Mucosa of rectum (tissue), 2 donors: ENCODE measurements at regions not wholly inside any gene's neighbourhood (a gene's known extent, or its start where the extent isn't known, plus 50 kb on each side); places are given as distances from the start of the nearest gene placed in this dataset.

Experiments used
- H3K27ac ChIP-seq, 2 donors: one replicate each; pipeline ENCODE4 v1.7.0; 2013; ENCODE audit warnings: inconsistent platforms in 2 of 2, low read depth in 2 of 2, low read length in 2 of 2
- H3K27me3 ChIP-seq, 2 donors: one replicate each; pipeline ENCODE4 v1.7.0; 2013; ENCODE audit warnings: low read length in 2 of 2; ENCODE audit not compliant: control insufficient read depth in 2 of 2, insufficient read depth in 2 of 2
- H3K36me3 ChIP-seq, 2 donors: one replicate each; pipeline ENCODE4 v1.7.0; 2013; ENCODE audit warnings: low read length in 2 of 2; ENCODE audit not compliant: control insufficient read depth in 2 of 2, insufficient read depth in 2 of 2
- H3K4me1 ChIP-seq, 2 donors: one replicate each; pipeline ENCODE4 v1.7.0; 2013; ENCODE audit warnings: low read length in 2 of 2, mild to moderate bottlenecking in 1 of 2; ENCODE audit not compliant: control insufficient read depth in 2 of 2, insufficient read depth in 2 of 2
- H3K4me3 ChIP-seq, 2 donors: one replicate each; pipeline ENCODE4 v1.7.0; 2013; ENCODE audit warnings: low read length in 2 of 2
- H3K9ac ChIP-seq, 2 donors: one replicate each; pipeline ENCODE4 v1.7.0; 2013; ENCODE audit warnings: low read length in 2 of 2, low read depth in 1 of 2, mild to moderate bottlenecking in 1 of 2
- H3K9me3 ChIP-seq, 2 donors: one replicate each; pipeline ENCODE4 v1.7.0; 2013; ENCODE audit warnings: low read length in 2 of 2; ENCODE audit not compliant: control insufficient read depth in 2 of 2
- donor health status: healthy.
- donor health status: Normal muscosa, but diverticular disease.

DNA sequence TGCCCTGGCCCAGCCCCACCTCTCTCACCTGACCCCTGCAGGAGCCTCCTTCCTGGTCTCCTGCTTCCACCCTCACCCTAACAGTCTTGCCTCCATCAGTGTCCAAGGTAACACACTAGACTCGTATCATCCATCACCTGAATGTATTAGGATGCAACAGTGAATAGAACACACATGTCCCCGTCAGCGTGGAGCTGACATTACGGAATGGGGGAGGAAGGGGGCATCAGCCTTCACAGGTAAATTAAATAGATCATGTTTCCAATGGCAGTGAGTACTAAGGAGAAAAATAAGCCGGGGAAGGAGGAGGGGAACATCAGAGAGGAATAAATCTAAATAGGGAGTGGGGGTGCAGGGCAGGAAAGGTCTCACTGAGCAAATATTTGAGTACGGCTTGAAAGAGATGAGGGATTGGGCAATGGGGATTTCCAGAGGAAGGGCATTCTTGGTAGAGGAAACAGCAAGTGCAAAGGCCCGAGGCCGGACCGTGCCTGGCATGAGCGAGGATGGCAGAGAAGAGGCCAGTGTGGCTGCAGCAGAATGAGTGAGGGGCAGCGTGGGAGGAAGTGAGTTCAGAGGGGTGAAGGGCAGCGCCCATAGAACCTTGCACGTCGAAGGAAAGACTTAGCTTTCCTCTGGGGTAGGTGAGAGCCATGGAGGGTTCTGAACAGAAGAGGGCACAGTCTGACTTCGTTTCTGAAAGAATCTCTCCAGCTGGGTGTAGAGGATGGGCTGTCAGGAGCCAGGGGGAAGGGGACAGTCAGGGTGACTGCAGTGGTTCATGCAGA lies 110.1 kb upstream of the PTPN1 start:
- Histone ChIP-seq H3K27ac (no peak overlapping the region), H3K27me3 (no peaks in the 10 kb centered on the region), H3K4me3 (no peak overlapping the region), H3K9me3 (no peaks in the 10 kb centered on the region), H3K9ac (no peak overlapping the region), H3K36me3 (no peaks in the 10 kb centered on the region), H3K4me1 (peaks cover 3 to 10% of the 10 kb centered on the region in 2 donors)

DNA sequence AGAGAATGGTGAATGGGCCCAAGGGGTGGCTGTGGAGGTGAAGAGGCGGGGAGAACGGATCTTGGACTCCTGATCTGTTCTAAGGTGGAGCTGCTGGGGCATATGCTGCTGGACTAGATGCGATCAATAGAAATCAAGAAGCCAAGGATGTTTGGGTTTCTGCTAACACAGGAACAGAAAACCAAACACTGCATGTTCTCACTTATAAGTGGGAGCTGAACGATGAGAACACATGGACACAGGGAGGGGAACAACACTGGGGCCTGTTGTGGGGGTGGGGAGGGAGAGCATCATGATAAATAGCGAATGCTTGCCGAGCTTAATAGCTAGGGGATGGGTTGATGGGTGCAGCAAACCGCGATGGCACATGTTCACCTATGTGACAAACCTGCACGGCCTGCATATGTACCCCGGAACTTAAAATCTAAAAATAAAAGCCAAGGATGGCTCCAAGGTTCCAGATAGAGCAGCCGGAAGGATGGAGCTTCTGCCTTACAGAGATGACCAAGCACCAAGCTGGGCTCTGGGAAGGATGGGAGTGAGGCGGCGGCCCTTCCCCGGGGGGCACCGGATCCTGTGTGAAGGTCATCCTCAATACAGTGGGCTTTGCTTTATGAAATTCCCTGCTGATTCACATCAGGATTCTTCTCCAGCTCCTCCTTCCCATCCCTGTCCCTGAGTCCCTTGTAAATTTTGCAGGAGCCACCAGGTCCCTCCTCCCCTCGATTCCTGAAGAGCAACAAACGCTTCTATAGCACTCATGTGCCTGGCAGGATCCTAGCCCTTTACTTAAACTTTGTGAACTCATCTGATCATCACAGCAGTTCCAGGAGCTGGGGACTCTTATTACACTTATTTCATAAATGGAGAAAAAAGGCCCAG lies 109.2 kb upstream of the PTPN1 start:
- Histone ChIP-seq H3K27me3 (no peaks in the 10 kb centered on the region), H3K36me3 (no peaks in the 10 kb centered on the region), H3K4me1 (peaks cover 0 to 4% of the 10 kb centered on the region in 2 donors), H3K9ac (no peak overlapping the region), H3K4me3 (no peak overlapping the region), H3K27ac (no peak overlapping the region), H3K9me3 (no peaks in the 10 kb centered on the region)

DNA sequence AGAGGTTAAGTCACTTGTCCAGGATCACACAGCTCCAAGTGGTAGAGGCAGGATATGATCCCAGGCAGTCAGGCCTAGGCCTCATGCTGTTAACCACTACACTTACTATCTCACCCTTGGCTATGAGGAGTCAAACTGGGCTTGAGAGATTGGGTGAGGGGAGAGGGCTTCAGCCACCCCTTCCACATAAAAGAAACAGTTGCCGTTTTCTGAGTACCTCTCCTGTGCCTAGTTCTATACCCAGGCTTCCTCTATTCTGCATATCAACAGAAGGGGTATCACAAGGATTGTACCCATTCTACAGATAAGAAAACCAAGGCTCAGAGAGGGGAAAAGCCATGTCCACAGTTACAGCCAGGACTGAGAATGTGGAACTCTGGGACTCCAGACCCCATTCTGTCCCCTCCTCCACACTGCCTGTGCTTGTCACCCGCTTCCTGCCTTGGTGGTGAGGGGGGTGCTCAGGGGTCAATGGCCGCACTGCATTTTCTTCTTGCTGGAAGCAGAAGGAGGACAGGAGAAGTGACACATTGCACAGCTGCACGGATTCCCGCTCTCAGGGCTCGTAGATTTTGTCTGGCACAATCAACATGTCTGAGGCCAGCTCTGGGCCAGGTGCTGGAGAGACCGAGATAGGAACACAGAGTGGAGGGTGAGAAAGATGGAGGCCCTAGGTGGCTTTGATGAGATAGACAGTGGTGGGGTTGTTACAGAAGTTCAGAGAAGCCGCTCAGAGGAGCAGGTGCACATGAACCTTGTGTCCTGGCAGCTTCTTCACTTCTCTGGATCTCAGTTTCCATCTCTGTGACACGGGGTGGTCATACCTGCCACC lies 108.4 kb upstream of the PTPN1 start:
- Histone ChIP-seq H3K36me3 (no peaks in the 10 kb centered on the region), H3K27me3 (no peaks in the 10 kb centered on the region), H3K27ac (no peak overlapping the region), H3K4me3 (no peak overlapping the region), H3K9ac (no peak overlapping the region), H3K4me1 (peaks cover 0 to 4% of the 10 kb centered on the region in 2 donors), H3K9me3 (no peaks in the 10 kb centered on the region)

DNA sequence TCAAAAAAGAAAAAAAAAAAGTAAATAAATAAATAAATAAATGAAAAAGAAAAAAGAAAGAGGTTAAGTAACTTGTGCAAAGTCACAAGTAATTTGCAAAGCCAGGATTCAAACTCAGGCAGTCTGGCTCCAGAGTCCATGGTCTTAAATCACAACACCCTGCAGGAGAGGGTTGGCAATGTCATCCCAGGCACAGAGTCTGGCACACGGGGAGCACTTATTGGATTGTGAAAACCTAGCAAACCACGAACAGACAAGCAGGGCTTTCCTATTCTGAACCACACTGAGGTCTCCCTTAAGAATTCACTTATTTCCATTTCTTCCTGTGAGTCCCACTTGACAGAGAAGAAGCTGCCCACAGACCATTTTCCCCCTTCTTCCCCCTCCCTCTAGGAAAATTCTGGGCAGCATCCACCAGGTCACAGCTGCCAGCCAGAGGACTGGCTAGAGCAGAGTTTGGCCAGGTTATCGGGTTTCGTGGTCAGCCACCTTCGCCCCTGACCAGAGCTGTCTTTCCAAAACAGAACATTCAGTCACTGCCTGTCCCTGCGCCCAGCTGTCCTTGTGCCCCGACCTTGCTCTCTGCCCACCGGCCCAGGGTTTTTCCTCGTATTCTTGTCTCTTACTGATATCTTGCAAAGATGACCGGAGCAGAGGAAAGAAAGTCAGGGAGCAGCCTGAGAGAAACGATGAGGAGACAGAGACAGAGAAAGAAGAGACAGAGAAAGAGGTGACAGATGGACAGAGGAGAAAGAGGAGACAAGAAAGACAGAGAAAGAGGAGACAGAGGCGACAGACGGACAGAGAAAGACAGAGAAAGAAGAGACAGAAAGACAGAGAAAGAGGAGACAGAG lies 106.4 kb upstream of the PTPN1 start:
- H3K9ac ChIP-seq: no peak overlapping the region
- no peaks in the 10 kb centered on the region for H3K9me3 ChIP-seq
- no peak overlapping the region for H3K27ac ChIP-seq
- no peaks in the 10 kb centered on the region for H3K36me3 ChIP-seq
- no peak overlapping the region for H3K4me3 ChIP-seq
- H3K27me3 ChIP-seq: no peaks in the 10 kb centered on the region
- H3K4me1 ChIP-seq: peaks cover 0 to 4% of the 10 kb centered on the region in 2 donors

DNA sequence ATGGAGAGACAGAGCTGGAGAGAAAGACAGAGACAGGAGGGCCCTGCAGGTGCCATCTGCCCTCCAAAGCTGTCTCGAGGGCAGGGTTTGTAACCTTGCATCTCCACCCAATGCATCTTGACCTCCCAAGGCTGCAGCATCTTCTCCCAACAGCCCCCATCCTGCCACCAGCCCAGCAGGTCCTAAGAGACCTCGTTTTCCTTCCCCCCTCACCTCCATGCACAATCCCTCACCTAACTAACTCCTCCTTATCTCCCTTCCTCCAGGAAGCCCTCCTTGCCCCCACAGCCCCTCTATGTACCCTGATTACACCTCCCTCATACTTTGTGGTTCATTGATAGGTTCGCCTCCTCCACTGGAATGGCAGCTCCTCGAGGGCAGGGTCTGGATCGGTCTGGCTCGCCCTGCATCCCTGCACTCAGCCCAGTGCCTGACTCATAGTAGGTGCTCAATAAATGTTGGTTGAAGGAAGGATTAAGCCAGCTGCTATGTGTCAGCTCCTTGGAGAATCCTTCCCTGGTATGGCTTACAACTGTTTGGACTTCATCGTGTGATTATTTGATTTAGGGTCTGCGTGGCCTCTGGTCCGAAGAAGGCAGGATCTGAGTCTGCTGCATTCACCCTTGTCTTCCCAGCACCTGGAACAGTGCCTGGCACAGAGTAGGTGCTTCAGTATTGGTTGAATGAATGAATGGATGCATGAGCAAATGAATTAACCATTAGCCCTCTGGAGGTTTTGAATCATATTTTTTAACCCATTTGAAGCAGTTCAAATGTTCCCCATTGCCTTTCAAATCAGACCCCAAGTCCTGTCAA lies 105.6 kb upstream of the PTPN1 start:
- Histone ChIP-seq H3K9ac (no peak overlapping the region), H3K36me3 (no peaks in the 10 kb centered on the region), H3K27ac (no peak overlapping the region), H3K4me3 (no peak overlapping the region), H3K4me1 (peaks cover 0 to 7% of the 10 kb centered on the region in 2 donors), H3K9me3 (no peaks in the 10 kb centered on the region), H3K27me3 (no peaks in the 10 kb centered on the region)

DNA sequence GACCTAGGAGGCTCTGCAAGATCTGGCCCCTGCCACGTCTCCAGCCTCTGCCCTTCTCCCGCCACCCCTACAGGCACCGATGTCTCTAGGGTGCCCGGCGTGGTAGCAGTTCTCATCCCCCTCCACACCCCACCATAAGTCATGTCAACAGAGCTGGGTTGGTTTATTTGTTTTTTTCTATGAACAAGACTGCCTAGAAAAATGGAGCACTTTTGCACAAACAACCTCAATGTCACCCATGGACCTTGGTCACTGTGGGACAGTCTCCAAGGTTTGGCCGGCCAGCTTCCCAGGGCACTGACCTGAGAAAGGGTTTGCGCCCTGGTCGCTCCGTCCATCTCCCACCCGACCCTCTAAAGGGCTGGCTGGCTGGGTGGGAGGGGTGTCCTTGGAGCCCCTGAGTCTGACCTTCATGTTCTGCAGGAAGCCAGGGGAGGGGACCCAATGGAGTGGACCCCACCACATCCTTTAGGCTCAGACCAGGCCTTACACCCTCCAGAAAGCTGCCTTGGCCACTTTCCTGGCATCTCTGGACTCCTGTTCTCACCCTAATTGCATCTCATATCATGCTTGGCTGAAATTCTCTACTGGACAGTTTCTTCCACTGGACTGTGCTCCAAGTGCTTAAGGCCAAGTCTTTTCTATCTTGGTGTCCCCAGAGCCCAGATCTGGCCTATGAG lies 104.8 kb upstream of the PTPN1 start:
- Histone ChIP-seq H3K36me3 (no peaks in the 10 kb centered on the region), H3K9me3 (no peaks in the 10 kb centered on the region), H3K9ac (no peak overlapping the region), H3K4me3 (no peak overlapping the region), H3K27ac (no peak overlapping the region), H3K27me3 (no peaks in the 10 kb centered on the region), H3K4me1 (peaks cover 0 to 5% of the 10 kb centered on the region in 2 donors)

DNA sequence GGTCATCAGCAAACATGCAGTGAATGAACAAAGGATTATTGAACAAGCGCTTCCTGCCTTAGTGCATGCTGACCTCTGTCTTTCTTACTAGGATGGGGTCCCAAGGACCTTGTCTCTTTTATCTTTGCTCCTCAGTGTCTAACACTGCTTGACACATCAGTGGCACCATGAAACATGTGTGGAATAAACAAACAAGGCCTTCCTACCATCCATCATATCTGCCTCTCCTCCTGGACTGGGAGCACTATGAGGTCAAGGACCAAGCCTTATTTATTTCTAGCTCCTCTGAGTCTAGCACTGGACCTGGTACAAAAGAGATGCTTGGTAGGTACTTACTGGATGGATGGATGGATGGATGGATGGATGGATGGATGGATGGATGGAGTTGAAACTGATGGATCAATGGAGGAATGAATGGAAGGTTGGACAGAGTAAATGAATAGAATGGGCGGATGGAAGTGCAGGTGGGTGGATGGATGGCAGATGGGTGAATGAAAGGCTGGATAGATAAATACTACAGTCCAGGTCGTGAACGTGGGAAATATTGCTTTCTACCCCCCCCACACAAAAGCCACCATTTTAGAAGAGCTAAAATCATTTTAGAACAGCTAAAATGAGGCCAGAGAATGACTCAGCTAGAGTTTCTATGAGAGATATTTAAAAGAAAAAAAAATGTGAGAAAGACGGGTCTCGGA lies 104.1 kb upstream of the PTPN1 start:
- no peaks in the 10 kb centered on the region for H3K9me3 ChIP-seq
- H3K9ac ChIP-seq: no peak overlapping the region
- H3K27ac ChIP-seq: no peak overlapping the region
- H3K27me3 ChIP-seq: no peaks in the 10 kb centered on the region
- peaks cover 0 to 2% of the 10 kb centered on the region in 2 donors for H3K4me1 ChIP-seq
- no peaks in the 10 kb centered on the region for H3K36me3 ChIP-seq
- H3K4me3 ChIP-seq: no peak overlapping the region

DNA sequence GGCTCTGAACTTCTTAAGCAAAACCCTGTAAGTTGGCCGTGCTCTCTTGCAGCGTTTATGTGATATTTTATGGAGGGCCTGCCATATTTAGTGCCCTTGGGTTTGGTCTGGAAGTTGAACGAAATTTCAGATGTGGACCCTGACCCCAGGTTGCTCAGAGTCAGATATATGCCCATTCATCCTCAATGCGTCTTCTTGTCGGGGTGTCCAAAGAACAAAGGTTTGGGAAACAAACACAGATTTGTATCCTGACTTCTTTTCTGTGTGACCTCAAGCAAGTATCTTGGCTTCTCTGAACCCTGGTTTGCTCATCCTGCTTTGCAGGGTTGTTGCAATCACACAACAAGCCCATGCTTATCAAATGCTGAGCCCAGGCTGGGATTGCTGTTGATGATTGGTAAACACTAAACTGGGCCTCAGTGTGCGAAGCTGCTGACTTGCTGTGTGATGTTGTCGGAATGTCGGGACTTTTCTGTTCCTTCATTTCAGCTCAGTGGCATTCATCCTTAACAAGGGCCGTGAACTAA lies 103.5 kb upstream of the PTPN1 start:
- H3K9ac ChIP-seq: no peak overlapping the region
- H3K4me3 ChIP-seq: no peak overlapping the region
- H3K36me3 ChIP-seq: no peaks in the 10 kb centered on the region
- no peaks in the 10 kb centered on the region for H3K9me3 ChIP-seq
- H3K27ac ChIP-seq: no peak overlapping the region
- no peaks in the 10 kb centered on the region for H3K27me3 ChIP-seq
- H3K4me1 ChIP-seq: peaks cover 0 to 5% of the 10 kb centered on the region in 2 donors
